GM23338 (cell line): ENCODE measurements at regions not wholly inside any gene's neighbourhood (a gene's known extent, or its start where the extent isn't known, plus 50 kb on each side); places are given as distances from the start of the nearest gene placed in this dataset.

Source experiments
- ATAC-seq: fragments of 200-7000 bp; cut with Tn5 transposase; 3 replicates; pipeline ENCODE4 v1.9.1; 2020
- DNase-seq: peaks from one replicate; pipeline ENCODE4 v3.0.0-alpha.2; 2015; ENCODE audit warnings: low spot score
- H2AFZ ChIP-seq: fragments of 200-600 bp; sonication (generic); 2 replicates; pipeline ENCODE4 v1.8.0; 2016; ENCODE audit warnings: antibody characterized with exemption, mild to moderate bottlenecking, moderate library complexity
- H3F3A ChIP-seq: fragments of 200-600 bp; sonication (generic); replicated peaks from 2 replicates; pipeline ENCODE4 v1.8.0; 2017; ENCODE audit warnings: antibody characterized with exemption, mixed run types, low read depth
- H3K27ac ChIP-seq: fragments of 200-600 bp; sonication (generic); 2 replicates; pipeline ENCODE4 v1.6.1; 2016; ENCODE audit warnings: low read depth
- H3K27me3 ChIP-seq: fragments of 200-600 bp; sonication (generic); 2 replicates; pipeline ENCODE4 v1.8.0; 2016; ENCODE audit warnings: mild to moderate bottlenecking, mixed run types, moderate library complexity; ENCODE audit not compliant: insufficient read depth
- H3K36me3 ChIP-seq: fragments of 200-600 bp; sonication (generic); 2 replicates; pipeline ENCODE4 v1.8.0; 2016; ENCODE audit warnings: mild to moderate bottlenecking; ENCODE audit not compliant: insufficient read depth
- H3K4me1 ChIP-seq: fragments of 200-600 bp; sonication (generic); 2 replicates; pipeline ENCODE4 v1.8.0; 2016; ENCODE audit warnings: mild to moderate bottlenecking, moderate library complexity; ENCODE audit not compliant: insufficient read depth
- H3K4me2 ChIP-seq: fragments of 200-600 bp; sonication (generic); 2 replicates; pipeline ENCODE4 v1.7.1; 2017; ENCODE audit warnings: mixed run types
- H3K4me3 ChIP-seq: fragments of 200-600 bp; sonication (generic); 2 replicates; pipeline ENCODE4 v1.6.1; 2016; ENCODE audit warnings: mixed run types
- H3K79me2 ChIP-seq: fragments of 200-600 bp; sonication (generic); replicated peaks from 2 replicates; pipeline ENCODE4 v1.8.0; 2017; ENCODE audit warnings: mild to moderate bottlenecking; ENCODE audit not compliant: insufficient read depth
- H3K9me2 ChIP-seq: fragments of 200-600 bp; sonication (generic); 2 replicates; pipeline ENCODE4 v1.8.0; 2017; ENCODE audit not compliant: insufficient read depth
- H4K20me1 ChIP-seq: fragments of 200-600 bp; sonication (generic); replicated peaks from 2 replicates; pipeline ENCODE4 v1.8.0; 2017; ENCODE audit warnings: mild to moderate bottlenecking; ENCODE audit not compliant: insufficient read depth
- H3K27ac Mint-ChIP-seq: 2 replicates; pipeline ENCODE4 v1.8.0; 2020; ENCODE audit warnings: inconsistent platforms, mild to moderate bottlenecking, moderate library complexity, mixed read lengths
- H3K27me3 Mint-ChIP-seq: 3 replicates; pipeline ENCODE4 v1.8.0; 2022; ENCODE audit warnings: low read depth, mild to moderate bottlenecking, moderate library complexity, mixed read lengths, inconsistent platforms; ENCODE audit not compliant: insufficient read depth, poor library complexity
- H3K36me3 Mint-ChIP-seq: 3 replicates; pipeline ENCODE4 v1.8.0; 2021; ENCODE audit warnings: low read depth, mild to moderate bottlenecking, inconsistent platforms, moderate library complexity, mixed read lengths
- H3K4me1 Mint-ChIP-seq: 3 replicates; pipeline ENCODE4 v1.8.0; 2020; ENCODE audit warnings: mild to moderate bottlenecking, inconsistent platforms, mixed read lengths
- H3K4me3 Mint-ChIP-seq: 3 replicates; pipeline ENCODE4 v1.8.0; 2021; ENCODE audit warnings: moderate library complexity, mild to moderate bottlenecking, inconsistent platforms, mixed read lengths
- H3K9me3 Mint-ChIP-seq: 3 replicates; pipeline ENCODE4 v1.8.0; 2020; ENCODE audit warnings: moderate library complexity, mild to moderate bottlenecking, inconsistent platforms, mixed read lengths
- CREB1 ChIP-seq: fragments of 250-450 bp; sonication (Bioruptor Pico); IDR thresholded peaks from 2 replicates; pipeline ENCODE4 v1.5.0; 2020; ENCODE audit warnings: low read depth, mild to moderate bottlenecking, moderate library complexity
- EZH2 ChIP-seq: fragments of 200-600 bp; sonication (generic); IDR thresholded peaks from one replicate; pipeline ENCODE4 v1.8.0; 2017; ENCODE audit warnings: antibody characterized with exemption, mild to moderate bottlenecking, low read depth; ENCODE audit not compliant: unreplicated experiment
- EZH2phosphoT487 ChIP-seq: fragments of 200-600 bp; sonication (generic); IDR thresholded peaks from one replicate; pipeline ENCODE4 v1.8.1; 2018; ENCODE audit warnings: antibody characterized with exemption; ENCODE audit not compliant: unreplicated experiment
- NANOG ChIP-seq: IDR thresholded peaks from 2 replicates; pipeline ENCODE4 v1.6.1; 2016; ENCODE audit warnings: antibody characterized with exemption, borderline replicate concordance
- STAT1 ChIP-seq: IDR thresholded peaks from one replicate; pipeline ENCODE4 v1.6.1; 2016; ENCODE audit warnings: antibody characterized with exemption; ENCODE audit not compliant: unreplicated experiment
- ZNF331 ChIP-seq: fragments of 250-450 bp; sonication (Bioruptor Pico); IDR thresholded peaks from 2 replicates; pipeline ENCODE4 v1.5.0; 2020; ENCODE audit warnings: low read depth, mild to moderate bottlenecking, moderate library complexity
- TF ChIP-seq, protein P1 (sequence below): IDR thresholded peaks from one replicate; pipeline ENCODE4 v1.6.1; 2018; ENCODE audit warnings: antibody characterized with exemption; ENCODE audit not compliant: unreplicated experiment
- TF ChIP-seq, protein P2 (sequence below): fragments of 250-450 bp; sonication (Bioruptor Pico); IDR thresholded peaks from 2 replicates; pipeline ENCODE4 v1.5.0; 2020; ENCODE audit warnings: mild to moderate bottlenecking, moderate library complexity

DNA sequence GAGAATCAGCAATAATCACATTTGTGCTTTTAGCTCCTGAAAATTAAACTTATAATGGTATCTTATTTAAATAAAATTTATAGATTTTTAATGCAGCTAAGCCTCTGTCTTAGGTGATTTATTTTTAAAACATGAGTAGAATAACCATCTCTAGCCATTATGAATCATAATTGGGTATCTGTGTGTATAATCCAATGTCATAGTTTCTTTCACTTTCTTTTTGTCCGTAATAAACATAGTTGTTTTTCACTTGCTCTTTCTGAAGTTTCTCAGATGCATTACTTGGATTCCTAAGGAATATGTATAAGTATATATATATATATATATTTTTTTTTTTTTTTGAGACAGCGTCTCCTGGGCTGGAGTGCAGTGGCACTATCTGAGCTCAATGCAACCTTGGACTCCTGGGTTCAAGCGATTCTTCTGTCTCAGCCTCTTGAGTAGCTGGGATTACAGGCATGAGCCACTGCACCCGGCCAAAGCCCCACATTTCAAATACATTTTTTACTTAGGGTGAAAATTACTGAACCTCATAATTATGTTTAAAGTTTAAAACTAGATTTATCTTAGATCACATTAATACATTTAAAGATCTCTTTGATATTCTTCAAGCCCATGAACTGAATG is 377.1 kb downstream of the PRDM9 start:
- no peaks in the 10 kb centered on the region for H3K36me3 ChIP-seq
- peaks cover 3% of the 10 kb centered on the region for H3K9me3 Mint-ChIP-seq
- DNase-seq: no peak

More for the DNA sequence above, 377.1 kb downstream of the PRDM9 start:
- no peaks in the 10 kb centered on the region for H3K4me1 Mint-ChIP-seq
- Histone ChIP-seq H3K9me2 (no peaks in the 10 kb centered on the region), H3K4me1 (no peaks in the 10 kb centered on the region), H3K27me3 (no peaks in the 10 kb centered on the region), H4K20me1 (no peaks in the 10 kb centered on the region), H3K27ac (no peak overlapping the region), H3F3A (no peaks in the 10 kb centered on the region), H3K4me3 (no peak overlapping the region), H2AFZ (no peak overlapping the region), H3K4me2 (no peak overlapping the region), H3K79me2 (no peaks in the 10 kb centered on the region)
- H3K36me3 Mint-ChIP-seq: peaks cover 3% of the 10 kb centered on the region; the same call in 2 of the 3 replicates
- no peak overlapping the region for H3K27ac Mint-ChIP-seq
- no peak for ATAC-seq
- no peak for TF ChIP-seq ZNF331 (CRISPR knock-in tag)
- no peak for TF ChIP-seq EZH2
- TF ChIP-seq STAT1: no peak
- no peak for TF ChIP-seq EZH2phosphoT487
- no peak for TF ChIP-seq CREB1 (CRISPR knock-in tag)
- TF ChIP-seq NANOG: no peak
- TF ChIP-seq, protein P1, sequence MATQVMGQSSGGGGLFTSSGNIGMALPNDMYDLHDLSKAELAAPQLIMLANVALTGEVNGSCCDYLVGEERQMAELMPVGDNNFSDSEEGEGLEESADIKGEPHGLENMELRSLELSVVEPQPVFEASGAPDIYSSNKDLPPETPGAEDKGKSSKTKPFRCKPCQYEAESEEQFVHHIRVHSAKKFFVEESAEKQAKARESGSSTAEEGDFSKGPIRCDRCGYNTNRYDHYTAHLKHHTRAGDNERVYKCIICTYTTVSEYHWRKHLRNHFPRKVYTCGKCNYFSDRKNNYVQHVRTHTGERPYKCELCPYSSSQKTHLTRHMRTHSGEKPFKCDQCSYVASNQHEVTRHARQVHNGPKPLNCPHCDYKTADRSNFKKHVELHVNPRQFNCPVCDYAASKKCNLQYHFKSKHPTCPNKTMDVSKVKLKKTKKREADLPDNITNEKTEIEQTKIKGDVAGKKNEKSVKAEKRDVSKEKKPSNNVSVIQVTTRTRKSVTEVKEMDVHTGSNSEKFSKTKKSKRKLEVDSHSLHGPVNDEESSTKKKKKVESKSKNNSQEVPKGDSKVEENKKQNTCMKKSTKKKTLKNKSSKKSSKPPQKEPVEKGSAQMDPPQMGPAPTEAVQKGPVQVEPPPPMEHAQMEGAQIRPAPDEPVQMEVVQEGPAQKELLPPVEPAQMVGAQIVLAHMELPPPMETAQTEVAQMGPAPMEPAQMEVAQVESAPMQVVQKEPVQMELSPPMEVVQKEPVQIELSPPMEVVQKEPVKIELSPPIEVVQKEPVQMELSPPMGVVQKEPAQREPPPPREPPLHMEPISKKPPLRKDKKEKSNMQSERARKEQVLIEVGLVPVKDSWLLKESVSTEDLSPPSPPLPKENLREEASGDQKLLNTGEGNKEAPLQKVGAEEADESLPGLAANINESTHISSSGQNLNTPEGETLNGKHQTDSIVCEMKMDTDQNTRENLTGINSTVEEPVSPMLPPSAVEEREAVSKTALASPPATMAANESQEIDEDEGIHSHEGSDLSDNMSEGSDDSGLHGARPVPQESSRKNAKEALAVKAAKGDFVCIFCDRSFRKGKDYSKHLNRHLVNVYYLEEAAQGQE: no peak
- TF ChIP-seq, protein P2, sequence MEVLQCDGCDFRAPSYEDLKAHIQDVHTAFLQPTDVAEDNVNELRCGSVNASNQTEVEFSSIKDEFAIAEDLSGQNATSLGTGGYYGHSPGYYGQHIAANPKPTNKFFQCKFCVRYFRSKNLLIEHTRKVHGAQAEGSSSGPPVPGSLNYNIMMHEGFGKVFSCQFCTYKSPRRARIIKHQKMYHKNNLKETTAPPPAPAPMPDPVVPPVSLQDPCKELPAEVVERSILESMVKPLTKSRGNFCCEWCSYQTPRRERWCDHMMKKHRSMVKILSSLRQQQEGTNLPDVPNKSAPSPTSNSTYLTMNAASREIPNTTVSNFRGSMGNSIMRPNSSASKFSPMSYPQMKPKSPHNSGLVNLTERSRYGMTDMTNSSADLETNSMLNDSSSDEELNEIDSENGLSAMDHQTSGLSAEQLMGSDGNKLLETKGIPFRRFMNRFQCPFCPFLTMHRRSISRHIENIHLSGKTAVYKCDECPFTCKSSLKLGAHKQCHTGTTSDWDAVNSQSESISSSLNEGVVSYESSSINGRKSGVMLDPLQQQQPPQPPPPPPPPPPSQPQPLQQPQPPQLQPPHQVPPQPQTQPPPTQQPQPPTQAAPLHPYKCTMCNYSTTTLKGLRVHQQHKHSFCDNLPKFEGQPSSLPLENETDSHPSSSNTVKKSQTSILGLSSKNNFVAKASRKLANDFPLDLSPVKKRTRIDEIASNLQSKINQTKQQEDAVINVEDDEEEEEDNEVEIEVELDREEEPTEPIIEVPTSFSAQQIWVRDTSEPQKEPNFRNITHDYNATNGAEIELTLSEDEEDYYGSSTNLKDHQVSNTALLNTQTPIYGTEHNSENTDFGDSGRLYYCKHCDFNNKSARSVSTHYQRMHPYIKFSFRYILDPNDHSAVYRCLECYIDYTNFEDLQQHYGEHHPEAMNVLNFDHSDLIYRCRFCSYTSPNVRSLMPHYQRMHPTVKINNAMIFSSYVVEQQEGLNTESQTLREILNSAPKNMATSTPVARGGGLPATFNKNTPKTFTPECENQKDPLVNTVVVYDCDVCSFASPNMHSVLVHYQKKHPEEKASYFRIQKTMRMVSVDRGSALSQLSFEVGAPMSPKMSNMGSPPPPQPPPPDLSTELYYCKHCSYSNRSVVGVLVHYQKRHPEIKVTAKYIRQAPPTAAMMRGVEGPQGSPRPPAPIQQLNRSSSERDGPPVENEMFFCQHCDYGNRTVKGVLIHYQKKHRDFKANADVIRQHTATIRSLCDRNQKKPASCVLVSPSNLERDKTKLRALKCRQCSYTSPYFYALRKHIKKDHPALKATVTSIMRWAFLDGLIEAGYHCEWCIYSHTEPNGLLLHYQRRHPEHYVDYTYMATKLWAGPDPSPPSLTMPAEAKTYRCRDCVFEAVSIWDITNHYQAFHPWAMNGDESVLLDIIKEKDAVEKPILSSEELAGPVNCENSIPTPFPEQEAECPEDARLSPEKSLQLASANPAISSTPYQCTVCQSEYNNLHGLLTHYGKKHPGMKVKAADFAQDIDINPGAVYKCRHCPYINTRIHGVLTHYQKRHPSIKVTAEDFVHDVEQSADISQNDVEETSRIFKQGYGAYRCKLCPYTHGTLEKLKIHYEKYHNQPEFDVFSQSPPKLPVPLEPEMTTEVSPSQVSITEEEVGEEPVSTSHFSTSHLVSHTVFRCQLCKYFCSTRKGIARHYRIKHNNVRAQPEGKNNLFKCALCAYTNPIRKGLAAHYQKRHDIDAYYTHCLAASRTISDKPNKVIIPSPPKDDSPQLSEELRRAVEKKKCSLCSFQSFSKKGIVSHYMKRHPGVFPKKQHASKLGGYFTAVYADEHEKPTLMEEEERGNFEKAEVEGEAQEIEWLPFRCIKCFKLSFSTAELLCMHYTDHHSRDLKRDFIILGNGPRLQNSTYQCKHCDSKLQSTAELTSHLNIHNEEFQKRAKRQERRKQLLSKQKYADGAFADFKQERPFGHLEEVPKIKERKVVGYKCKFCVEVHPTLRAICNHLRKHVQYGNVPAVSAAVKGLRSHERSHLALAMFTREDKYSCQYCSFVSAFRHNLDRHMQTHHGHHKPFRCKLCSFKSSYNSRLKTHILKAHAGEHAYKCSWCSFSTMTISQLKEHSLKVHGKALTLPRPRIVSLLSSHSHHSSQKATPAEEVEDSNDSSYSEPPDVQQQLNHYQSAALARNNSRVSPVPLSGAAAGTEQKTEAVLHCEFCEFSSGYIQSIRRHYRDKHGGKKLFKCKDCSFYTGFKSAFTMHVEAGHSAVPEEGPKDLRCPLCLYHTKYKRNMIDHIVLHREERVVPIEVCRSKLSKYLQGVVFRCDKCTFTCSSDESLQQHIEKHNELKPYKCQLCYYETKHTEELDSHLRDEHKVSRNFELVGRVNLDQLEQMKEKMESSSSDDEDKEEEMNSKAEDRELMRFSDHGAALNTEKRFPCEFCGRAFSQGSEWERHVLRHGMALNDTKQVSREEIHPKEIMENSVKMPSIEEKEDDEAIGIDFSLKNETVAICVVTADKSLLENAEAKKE: no peak
- H3K4me3 Mint-ChIP-seq: no peak overlapping the region
- no peaks in the 10 kb centered on the region for H3K27me3 Mint-ChIP-seq
